Transverse colon (tissue), 4 donors: ENCODE measurements at regions not wholly inside any gene's neighbourhood (a gene's known extent, or its start where the extent isn't known, plus 50 kb on each side); places are given as distances from the start of the nearest gene placed in this dataset.

Experiments
- DNase-seq: peaks from one replicate; pipeline ENCODE4 v3.0.0-alpha.2; 2019
- H3K27ac ChIP-seq, 4 donors: fragments of 200-600 bp; sonication (generic); 2 replicates each; pipeline ENCODE4 v1.5.1; 2016 to 2018; ENCODE audit warnings: inconsistent platforms in 4 of 4
- H3K27me3 ChIP-seq: fragments of 200-600 bp; sonication (generic); 2 replicates; pipeline ENCODE4 v1.5.1; 2017; ENCODE audit warnings: inconsistent platforms
- H3K36me3 ChIP-seq, 4 donors: fragments of 200-600 bp; sonication (generic); 2 replicates each; pipeline ENCODE4 v1.5.1; 2017 to 2019; ENCODE audit warnings: inconsistent platforms in 4 of 4
- H3K4me1 ChIP-seq, 4 donors: fragments of 200-600 bp; sonication (generic); 2 replicates each; pipeline ENCODE4 v1.5.1; 2017 to 2020; ENCODE audit warnings: inconsistent platforms in 4 of 4
- H3K4me3 ChIP-seq, 4 donors: fragments of 200-600 bp; sonication (generic); 1 replicate in 1 of 4; 2 replicates in 3 of 4; pipeline versions ENCODE4 v1.5.1 to v1.6.1; 2017 to 2019; ENCODE audit warnings: inconsistent platforms in 4 of 4
- H3K9me3 ChIP-seq, 2 donors: fragments of 200-600 bp; sonication (generic); 2 replicates each; pipeline ENCODE4 v1.5.1; 2017 to 2019; ENCODE audit warnings: inconsistent platforms in 2 of 2
- EP300 ChIP-seq: sonication (generic); formaldehyde crosslinking; IDR thresholded peaks from one replicate; pipeline ENCODE4 v1.6.1; 2017; ENCODE audit warnings: antibody characterized with exemption, low read depth
- POLR2A ChIP-seq: fragments of 450-650 bp; IDR thresholded peaks from one replicate; pipeline ENCODE4 v1.6.1; 2016; ENCODE audit warnings: antibody characterized with exemption, mild to moderate bottlenecking, moderate library complexity
- POLR2AphosphoS5 ChIP-seq, 3 donors: sonication (generic); formaldehyde crosslinking; IDR thresholded peaks; one replicate each; pipeline ENCODE4 v1.6.1; 2016; ENCODE audit warnings: antibody characterized with exemption in 3 of 3
- WGBS, 2 donors: methylation state at CpG; one replicate each; pipeline ENCODE4 v1.1.5; 2018; ENCODE audit warnings: low coverage in 1 of 2; 5-methylcytosine and 5-hydroxymethylcytosine counted together
- in situ Hi-C, 4 donors: fragments of 200-750 bp; cut with MboI; loops; one replicate each; pipeline versions ENCODE4 v1.15.0 to v1.15.1; 2017; ENCODE audit warnings: low sequenced_read_pairs in 3 of 4, low pct_ligation_motif_present in 1 of 4, low pct_unique_long_range_greater_than_20kb in 1 of 4
- intact Hi-C: fragments of 100-400 bp; cut with DNase I; formaldehyde crosslinking; loops from one replicate; pipeline ENCODE4 v1.15.1; 2023; ENCODE audit warnings: low total_unique reads
- TF ChIP-seq, protein P1 (sequence below), 5 experiments: fragments of 200-600 bp in 3 of 5; fragments of 450-650 bp in 2 of 5; sonication (generic) in 3 of 5; IDR thresholded peaks; 1 replicate in 2 of 5; 2 replicates in 3 of 5; pipeline ENCODE4 v1.5.1; 2016 to 2017; ENCODE audit warnings: antibody characterized with exemption in 5 of 5, inconsistent platforms in 3 of 5, mild to moderate bottlenecking in 2 of 5, moderate library complexity in 1 of 5

DNA sequence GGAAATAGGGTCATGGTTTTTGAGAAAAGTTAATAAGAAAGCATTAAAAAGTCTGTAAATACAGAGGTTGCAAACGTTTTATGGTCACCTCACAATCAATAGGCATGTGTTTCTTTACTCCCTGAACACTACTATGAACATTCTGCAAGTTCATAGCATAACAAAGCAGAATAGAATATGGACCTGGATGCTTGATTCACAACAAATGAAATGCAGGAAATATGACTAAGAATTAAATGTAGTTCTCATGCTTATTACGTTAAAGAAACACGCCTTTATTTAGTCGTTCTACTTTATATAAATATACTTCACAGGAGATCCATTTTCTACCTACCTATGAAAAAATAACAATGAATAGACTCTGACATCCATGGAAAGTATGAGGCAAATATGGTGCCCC is 344.0 kb downstream of the KCTD12 start:
- in situ Hi-C loops: no loop called here
- Histone ChIP-seq H3K27me3 (no peaks in the 10 kb centered on the region), H3K4me1 (no peaks in the 10 kb centered on the region), H3K36me3 (no peaks in the 10 kb centered on the region), H3K9me3 (no peaks in the 10 kb centered on the region), H3K4me3 (no peak overlapping the region), H3K27ac (no peak overlapping the region)
- intact Hi-C loops: no loop called here
- TF ChIP-seq, protein P1, sequence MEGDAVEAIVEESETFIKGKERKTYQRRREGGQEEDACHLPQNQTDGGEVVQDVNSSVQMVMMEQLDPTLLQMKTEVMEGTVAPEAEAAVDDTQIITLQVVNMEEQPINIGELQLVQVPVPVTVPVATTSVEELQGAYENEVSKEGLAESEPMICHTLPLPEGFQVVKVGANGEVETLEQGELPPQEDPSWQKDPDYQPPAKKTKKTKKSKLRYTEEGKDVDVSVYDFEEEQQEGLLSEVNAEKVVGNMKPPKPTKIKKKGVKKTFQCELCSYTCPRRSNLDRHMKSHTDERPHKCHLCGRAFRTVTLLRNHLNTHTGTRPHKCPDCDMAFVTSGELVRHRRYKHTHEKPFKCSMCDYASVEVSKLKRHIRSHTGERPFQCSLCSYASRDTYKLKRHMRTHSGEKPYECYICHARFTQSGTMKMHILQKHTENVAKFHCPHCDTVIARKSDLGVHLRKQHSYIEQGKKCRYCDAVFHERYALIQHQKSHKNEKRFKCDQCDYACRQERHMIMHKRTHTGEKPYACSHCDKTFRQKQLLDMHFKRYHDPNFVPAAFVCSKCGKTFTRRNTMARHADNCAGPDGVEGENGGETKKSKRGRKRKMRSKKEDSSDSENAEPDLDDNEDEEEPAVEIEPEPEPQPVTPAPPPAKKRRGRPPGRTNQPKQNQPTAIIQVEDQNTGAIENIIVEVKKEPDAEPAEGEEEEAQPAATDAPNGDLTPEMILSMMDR (IDR thresholded peaks at IDR 0.05): no peak
- TF ChIP-seq POLR2AphosphoS5 (IDR thresholded peaks at IDR 0.05) (no peak), POLR2A (no peak), EP300 (no peak)
- DNase-seq: no peak
- WGBS, 2 donors: 65 to 69% methylated on average over 4 of the region's 4 CpGs

DNA sequence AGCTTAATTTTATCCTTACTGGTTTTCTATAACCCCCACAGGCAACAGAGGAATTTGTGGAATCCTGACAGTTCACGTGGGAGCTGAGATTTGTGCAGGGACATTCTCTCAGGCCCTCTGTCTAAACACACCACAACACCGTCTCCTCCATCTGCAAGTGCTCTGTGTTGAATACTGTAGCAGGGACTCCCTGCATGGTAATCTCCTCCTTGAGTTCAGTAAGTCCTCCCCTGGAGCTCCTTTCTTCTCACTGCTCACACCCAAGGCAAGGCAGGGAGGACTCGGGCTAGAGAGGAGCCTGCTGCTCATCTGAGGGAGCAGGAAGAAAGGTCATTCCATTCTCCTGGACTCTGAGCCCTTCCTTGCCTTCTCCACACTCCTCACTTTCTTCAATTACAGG is 348.2 kb downstream of the KCTD12 start:
- no peak for TF ChIP-seq POLR2AphosphoS5 (IDR thresholded peaks at IDR 0.05)
- TF ChIP-seq, protein P1 (IDR thresholded peaks at IDR 0.05): no peak
- no peak for TF ChIP-seq POLR2A
- no peak for TF ChIP-seq EP300
- no peak for DNase-seq
- Histone ChIP-seq H3K4me3 (no peak overlapping the region), H3K4me1 (no peaks in the 10 kb centered on the region), H3K27ac (no peak overlapping the region), H3K27me3 (no peaks in the 10 kb centered on the region), H3K36me3 (no peaks in the 10 kb centered on the region), H3K9me3 (no peaks in the 10 kb centered on the region)
- intact Hi-C loops (no loop called here), in situ Hi-C loops (no loop called here)
- WGBS, 2 donors: 58 to 67% methylated on average over 1 to 3 of the region's 3 CpGs

DNA sequence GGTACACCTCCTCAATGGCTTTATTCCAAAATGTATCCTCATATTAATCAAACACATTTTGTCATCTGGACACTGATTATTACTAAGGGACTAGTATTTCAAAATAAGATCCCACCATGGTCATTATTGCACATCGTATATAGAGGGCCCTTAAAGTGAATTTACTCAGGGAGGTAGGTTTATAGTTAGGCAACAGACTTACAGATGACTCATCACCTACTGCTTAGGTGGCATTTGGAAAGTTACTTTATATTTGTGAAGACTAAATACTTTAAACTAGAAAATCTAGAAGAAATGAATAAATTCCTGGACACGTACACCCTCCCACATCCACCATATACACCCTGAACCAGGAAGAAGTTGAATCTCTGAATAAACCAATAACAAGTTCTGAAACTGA is 353.0 kb downstream of the KCTD12 start:
- no peak for DNase-seq
- TF ChIP-seq POLR2AphosphoS5 (IDR thresholded peaks at IDR 0.05): no peak
- no peak for TF ChIP-seq EP300
- no peak for TF ChIP-seq POLR2A
- TF ChIP-seq, protein P1 (IDR thresholded peaks at IDR 0.05): no peak
- no peaks in the 10 kb centered on the region for H3K9me3 ChIP-seq
- intact Hi-C loops (loop anchor here (5.0 kb wide), 1 partner anchor 1356 kb away; no protein-coding TSS in a partner anchor), in situ Hi-C loops (no loop called here)
- H3K4me3 ChIP-seq: no peak overlapping the region
- no peaks in the 10 kb centered on the region for H3K27me3 ChIP-seq
- WGBS, 2 donors: 73% methylated on average over 2 of the region's 2 CpGs; no CpG with 5 or more reads in 1 of the 2 donors
- no peak overlapping the region for H3K27ac ChIP-seq
- H3K36me3 ChIP-seq: no peaks in the 10 kb centered on the region
- no peaks in the 10 kb centered on the region for H3K4me1 ChIP-seq

DNA sequence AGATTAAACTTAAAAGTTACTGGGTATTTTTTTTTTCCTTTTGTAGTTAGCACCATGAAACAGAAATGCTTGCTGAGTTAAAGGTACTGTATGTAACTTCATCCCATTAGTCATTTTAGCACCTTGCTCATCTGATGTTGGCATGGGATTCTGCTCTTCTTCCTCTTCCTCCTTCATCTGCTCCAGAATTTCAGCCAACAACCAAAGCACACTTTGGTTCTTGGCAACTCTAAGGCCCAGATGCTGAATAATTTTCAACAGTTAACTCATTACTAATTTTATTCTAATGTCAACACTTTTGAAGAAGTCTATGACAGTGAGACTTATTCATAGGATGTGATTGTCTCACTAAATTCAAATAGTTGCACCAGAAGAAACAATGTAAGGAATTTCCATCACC is 359.2 kb downstream of the KCTD12 start:
- intact Hi-C loops: no loop called here

More for the DNA sequence above, 359.2 kb downstream of the KCTD12 start:
- Histone ChIP-seq H3K9me3 (no peaks in the 10 kb centered on the region), H3K36me3 (no peaks in the 10 kb centered on the region), H3K27me3 (no peaks in the 10 kb centered on the region), H3K4me3 (no peak overlapping the region), H3K27ac (no peak overlapping the region), H3K4me1 (no peaks in the 10 kb centered on the region)
- DNase-seq: no peak
- TF ChIP-seq, protein P1 (IDR thresholded peaks at IDR 0.05): no peak
- TF ChIP-seq POLR2A: no peak
- no peak for TF ChIP-seq EP300
- TF ChIP-seq POLR2AphosphoS5 (IDR thresholded peaks at IDR 0.05): no peak
- in situ Hi-C loops: no loop called here
